NCI-H69 (cell line): ENCODE measurements at regions not wholly inside any gene's neighbourhood (a gene's known extent, or its start where the extent isn't known, plus 50 kb on each side); places are given as distances from the start of the nearest gene placed in this dataset.

Experiments used
- DNase-seq: peaks from one replicate; lab custom pipeline; 2025; lab: John Stamatoyannopoulos, UW

DNA sequence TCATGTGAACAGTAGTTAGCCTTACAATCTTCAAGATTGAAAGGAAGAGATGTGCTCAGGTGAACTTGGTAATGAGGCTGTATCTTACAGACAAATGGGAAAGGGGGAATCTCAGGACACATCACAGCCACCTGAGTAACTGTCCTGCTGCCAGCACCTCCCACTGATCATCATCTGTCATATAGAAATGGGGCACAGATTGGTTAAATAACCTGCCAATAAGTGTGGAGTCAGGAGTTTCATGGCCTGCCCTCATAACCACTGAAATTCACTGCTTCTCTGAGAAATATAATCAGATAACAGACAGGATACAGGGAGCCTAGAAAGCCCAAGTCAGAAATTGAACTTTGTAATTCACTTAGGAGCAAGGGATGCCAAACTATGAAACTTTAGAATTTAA, 64.9 kb upstream of the TAS2R16 start:
- peak; percentile 30 for DNase-seq

DNA sequence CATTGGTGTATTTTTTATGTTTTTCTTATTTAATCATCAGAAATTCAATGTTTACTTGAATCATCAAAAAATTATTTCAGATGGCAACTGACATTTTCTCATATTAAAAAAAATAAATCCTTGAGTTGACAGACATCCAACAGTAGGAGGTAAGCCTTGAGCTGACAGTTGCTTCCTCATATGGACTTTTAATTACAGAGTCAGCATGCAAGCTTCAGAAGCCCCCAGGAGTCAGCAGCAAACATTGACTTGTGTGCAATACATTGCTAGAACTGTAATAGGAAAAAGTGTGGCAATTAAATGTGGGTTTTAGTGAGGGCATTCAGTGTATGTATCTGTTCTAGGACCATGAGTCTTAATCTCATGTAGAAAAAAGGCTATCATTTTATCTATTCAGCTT, 62.4 kb upstream of the TAS2R16 start:
- DNase-seq, result peak; percentile 69

DNA sequence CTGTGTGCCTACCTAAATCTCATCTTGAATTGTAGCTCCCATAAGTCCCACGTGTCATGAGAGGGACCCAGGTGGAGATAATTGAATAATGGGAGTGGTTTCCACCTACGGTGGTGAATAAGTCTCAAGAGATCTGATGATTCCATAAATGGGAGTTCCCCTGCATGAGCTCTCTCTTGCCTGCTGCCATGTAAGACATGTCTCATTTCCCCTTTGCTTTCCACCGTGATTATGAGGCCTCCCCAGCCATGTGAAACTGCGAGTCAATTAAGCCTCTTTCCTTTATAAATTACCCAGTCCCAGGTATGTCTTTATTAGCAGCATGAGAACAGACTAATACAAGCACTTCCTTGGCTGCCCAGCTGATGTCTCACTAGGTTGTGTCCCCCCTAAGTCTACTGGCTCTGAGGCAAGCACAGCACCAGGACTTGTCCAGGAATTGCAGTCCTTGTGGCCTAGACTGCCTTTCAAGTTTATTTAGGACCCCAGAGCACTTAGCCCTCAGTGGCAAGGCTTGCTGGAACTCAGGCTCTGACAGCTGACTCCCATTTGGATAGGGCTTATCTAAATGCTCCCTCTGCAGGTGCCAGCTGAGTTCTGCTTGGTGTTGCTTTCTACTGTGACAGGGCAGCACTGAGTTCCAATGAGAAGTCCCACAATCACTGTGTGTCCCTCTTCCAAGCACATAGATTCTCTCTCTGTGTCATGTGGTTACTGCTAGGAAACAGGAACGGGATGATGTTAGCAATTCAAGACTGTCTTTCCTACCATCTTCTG, 59.0 kb upstream of the TAS2R16 start:
- DNase-seq, result peak; percentile 74

DNA sequence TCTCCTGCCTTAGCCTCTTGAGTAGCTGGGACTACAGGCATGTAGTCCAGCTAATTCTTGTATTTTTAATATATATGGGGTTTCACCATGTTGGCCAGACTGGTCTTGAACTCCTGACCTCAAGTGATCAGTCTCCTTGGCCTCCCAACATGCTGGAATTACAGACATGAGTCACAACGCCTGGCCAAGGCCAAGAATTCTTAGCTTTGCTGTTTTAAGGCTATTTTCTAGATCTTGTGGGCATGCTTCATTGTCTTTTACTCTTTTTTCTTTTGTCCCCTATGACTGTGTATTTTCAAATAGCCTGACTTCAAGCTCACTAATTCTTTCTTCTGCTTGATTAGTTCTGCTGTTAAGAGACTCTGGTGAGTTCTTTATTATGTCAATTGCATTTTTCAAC, 56.4 kb upstream of the TAS2R16 start:
- DNase-seq, result no peak

DNA sequence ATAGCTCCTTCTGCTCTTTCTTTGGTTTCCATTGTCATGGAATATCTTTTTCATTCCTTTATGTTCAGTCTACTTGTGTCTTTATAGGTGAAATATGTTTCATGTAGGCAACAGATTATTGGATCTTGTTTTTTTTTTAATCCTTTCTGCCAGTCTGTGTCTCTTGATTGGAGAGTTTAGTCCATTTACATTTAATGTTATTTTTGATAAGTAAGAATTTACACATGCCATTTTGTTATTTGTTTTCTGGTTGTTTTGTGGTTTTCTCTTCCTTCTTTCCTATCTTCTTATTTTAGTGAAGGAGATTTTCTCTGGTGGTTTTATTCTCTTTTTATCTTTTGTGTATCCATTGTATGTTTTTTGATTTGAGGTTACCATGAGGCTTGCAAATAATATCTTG, 52.5 kb upstream of the TAS2R16 start:
- DNase-seq, result no peak
